GM13977 (cell line): ENCODE measurements at regions not wholly inside any gene's neighbourhood (a gene's known extent, or its start where the extent isn't known, plus 50 kb on each side); places are given as distances from the start of the nearest gene placed in this dataset.

Experiments used
- DNase-seq: peaks from one replicate; pipeline ENCODE4 v3.0.0; 2012; ENCODE audit warnings: low spot score
- in situ Hi-C: fragments of 300-500 bp; cut with MboI; formaldehyde crosslinking; loops from one replicate; pipeline ENCODE4 v1.12.0; 2022; ENCODE audit warnings: low sequenced_read_pairs, low pct_unique_long_range_greater_than_20kb, mixed read lengths, inconsistent platforms; ENCODE audit not compliant: unreplicated experiment
- TF ChIP-seq, protein P1 (sequence below): IDR thresholded peaks from 2 replicates; pipeline ENCODE4 v1.5.1; 2012; ENCODE audit warnings: mild to moderate bottlenecking, control low read depth; ENCODE audit not compliant: insufficient read depth; ENCODE audit errors: extremely low read depth, missing control alignments

- TF ChIP-seq, protein P1, sequence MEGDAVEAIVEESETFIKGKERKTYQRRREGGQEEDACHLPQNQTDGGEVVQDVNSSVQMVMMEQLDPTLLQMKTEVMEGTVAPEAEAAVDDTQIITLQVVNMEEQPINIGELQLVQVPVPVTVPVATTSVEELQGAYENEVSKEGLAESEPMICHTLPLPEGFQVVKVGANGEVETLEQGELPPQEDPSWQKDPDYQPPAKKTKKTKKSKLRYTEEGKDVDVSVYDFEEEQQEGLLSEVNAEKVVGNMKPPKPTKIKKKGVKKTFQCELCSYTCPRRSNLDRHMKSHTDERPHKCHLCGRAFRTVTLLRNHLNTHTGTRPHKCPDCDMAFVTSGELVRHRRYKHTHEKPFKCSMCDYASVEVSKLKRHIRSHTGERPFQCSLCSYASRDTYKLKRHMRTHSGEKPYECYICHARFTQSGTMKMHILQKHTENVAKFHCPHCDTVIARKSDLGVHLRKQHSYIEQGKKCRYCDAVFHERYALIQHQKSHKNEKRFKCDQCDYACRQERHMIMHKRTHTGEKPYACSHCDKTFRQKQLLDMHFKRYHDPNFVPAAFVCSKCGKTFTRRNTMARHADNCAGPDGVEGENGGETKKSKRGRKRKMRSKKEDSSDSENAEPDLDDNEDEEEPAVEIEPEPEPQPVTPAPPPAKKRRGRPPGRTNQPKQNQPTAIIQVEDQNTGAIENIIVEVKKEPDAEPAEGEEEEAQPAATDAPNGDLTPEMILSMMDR, result no peak
- DNase-seq, result peak; percentile 34
- in situ Hi-C loops, result no loop called here
These were observed 233.0 kb downstream of the FAM76B start for GRCh38 chr11:95556342-95557163.

- in situ Hi-C loops, result no loop called here
- DNase-seq, result no peak
- TF ChIP-seq, protein P1, result no peak
These were observed 233.6 kb downstream of the FAM76B start for GRCh38 chr11:95556011-95556341.

DNA sequence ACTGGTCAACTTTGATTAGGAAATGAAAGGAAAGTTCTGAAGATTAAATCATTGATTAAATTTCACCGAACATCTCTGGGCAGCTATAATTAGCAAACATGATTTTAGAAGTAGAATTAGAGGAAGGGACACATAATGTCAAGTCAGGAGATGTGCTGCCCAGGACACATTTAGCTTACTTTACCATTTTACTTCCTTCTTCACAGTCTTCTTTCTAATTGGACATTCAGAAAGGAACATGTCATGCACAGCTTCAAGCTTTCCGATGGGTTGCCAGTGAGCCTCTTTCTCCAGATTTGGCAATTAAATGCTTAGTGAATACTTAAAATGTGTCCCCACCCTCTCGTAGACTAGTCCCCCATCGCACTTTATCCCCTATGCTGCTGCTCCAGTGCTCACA lies 234.7 kb downstream of the FAM76B start:
- TF ChIP-seq, protein P1, result no peak
- in situ Hi-C loops, result no loop called here
- DNase-seq, result no peak

DNA sequence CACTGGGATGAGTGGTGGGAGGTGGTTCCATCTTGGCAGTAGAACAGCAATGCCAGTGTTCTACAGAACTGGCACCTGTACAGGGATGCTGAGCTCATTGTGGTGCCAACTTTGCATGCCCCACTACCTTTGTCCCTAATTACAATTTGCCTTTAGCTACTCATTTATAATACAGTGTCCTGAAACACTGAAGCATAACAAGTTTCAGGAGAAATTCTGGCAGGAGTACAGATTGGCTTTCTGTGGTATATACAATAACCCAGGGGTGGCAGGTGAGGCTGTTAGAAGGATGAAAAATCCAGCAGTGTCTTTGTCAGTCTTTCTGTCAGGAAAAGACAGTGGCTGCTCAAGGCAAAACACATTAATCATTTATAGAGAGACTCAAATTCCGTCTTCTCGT lies 240.3 kb downstream of the FAM76B start:
- in situ Hi-C loops, result no loop called here
- DNase-seq, result no peak
- TF ChIP-seq, protein P1, result no peak

DNA sequence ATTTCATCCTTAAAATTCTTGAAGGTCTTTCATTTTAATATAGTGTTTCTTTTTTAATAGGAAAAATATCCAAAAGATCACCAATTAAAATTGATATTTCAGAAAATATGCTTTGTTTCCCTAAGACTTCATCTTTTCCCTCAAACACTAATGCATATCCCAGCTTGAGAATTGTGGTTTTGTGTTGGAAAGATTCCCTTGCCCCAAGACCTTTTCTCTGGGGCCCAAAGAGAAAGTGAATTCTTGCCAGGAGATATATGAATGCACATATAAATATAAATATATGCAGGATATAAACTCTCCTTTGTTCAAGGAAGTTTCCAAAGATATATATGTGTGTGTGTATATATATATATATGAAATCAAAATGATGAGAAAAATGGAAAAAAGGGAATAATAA lies 241.2 kb downstream of the FAM76B start:
- TF ChIP-seq, protein P1, result no peak
- no peak for DNase-seq
- in situ Hi-C loops, result no loop called here

DNA sequence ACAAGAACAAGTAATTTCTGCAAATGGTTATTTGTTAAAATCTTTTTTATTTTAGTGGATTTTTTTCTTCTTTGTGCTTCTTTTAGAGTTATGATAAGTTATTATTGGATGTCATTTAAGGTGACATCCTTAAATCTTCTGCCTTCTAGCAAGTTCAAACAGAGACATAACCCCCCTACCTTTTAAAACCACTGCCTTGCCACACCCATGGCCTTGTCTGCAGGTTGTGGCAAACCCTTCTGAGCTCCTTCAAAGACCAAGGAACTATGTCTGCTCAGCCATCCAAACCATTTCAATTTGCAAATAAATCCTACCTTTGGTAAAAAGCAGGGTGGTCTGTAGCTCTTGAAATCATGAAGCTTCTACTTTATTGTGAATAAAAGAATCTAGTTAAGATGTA lies 241.6 kb downstream of the FAM76B start:
- DNase-seq, result no peak
- TF ChIP-seq, protein P1, result no peak
- in situ Hi-C loops, result no loop called here
